Neutrophil (primary cell): ENCODE measurements at regions not wholly inside any gene's neighbourhood (a gene's known extent, or its start where the extent isn't known, plus 50 kb on each side); places are given as distances from the start of the nearest gene placed in this dataset.
"Not testable (repeated sequence)": the region's sequence is repeated elsewhere in the genome, so short reads cannot be mapped to it uniquely, and the experiment has no call there.

Experiments
- H3K27ac ChIP-seq: fragments of 200-600 bp; sonication (generic); 2 replicates; pipeline ENCODE4 v1.5.1; 2016; ENCODE audit warnings: mild to moderate bottlenecking, moderate library complexity
- H3K27me3 ChIP-seq: fragments of 200-600 bp; sonication (generic); 2 replicates; pipeline ENCODE4 v1.6.0; 2016; ENCODE audit warnings: mild to moderate bottlenecking
- H3K36me3 ChIP-seq: fragments of 200-600 bp; sonication (generic); 2 replicates; pipeline ENCODE4 v1.5.1; 2017
- H3K4me1 ChIP-seq, 2 experiments: fragments of 200-600 bp in 1 of 2; sonication (generic) in 1 of 2; 1 replicate in 1 of 2; 2 replicates in 1 of 2; pipeline versions ENCODE4 v1.5.1 to v1.6.1; 2013 to 2016; ENCODE audit warnings: low read depth in 1 of 2, low read length in 1 of 2, mild to moderate bottlenecking in 1 of 2, moderate library complexity in 1 of 2; ENCODE audit not compliant: control insufficient read depth in 1 of 2, insufficient read depth in 1 of 2
- H3K4me3 ChIP-seq, 2 experiments: fragments of 200-600 bp in 1 of 2; sonication (generic) in 1 of 2; 1 replicate in 1 of 2; 2 replicates in 1 of 2; pipeline ENCODE4 v1.5.1; 2013 to 2016; ENCODE audit warnings: low read depth in 1 of 2, low read length in 1 of 2, mild to moderate bottlenecking in 1 of 2, moderate library complexity in 1 of 2
- H3K9me3 ChIP-seq: fragments of 200-600 bp; sonication (generic); 2 replicates; pipeline ENCODE4 v1.5.1; 2016
- CTCF ChIP-seq: fragments of 200-600 bp; sonication (generic); IDR thresholded peaks from 2 replicates; pipeline ENCODE4 v1.5.1; 2016; ENCODE audit warnings: antibody characterized with exemption

GRCh38 chr7:66454600-66455225, 174.0 kb upstream of the KCTD7 start:
- H3K27me3 ChIP-seq = no peaks in the 10 kb centered on the region
- peak overlapping the region; percentile 78 for H3K27ac ChIP-seq

GRCh38 chr7:66455432-66455831, 173.2 kb upstream of the KCTD7 start:
- not testable (repeated sequence) for H3K36me3 ChIP-seq, H3K9me3 ChIP-seq, H3K27me3 ChIP-seq
- H3K4me3 ChIP-seq = peak overlapping the region in 1 of 2 experiments; percentile 19
- H3K4me1 ChIP-seq = peaks cover 15% of the 10 kb centered on the region in 2 experiments
- H3K27ac ChIP-seq = peak overlapping the region; percentile 78

More at GRCh38 chr7:66454600-66455225, 174.0 kb upstream of the KCTD7 start:
- TF ChIP-seq CTCF = no peak
- peaks cover 15% of the 10 kb centered on the region in 2 experiments for H3K4me1 ChIP-seq
- H3K9me3 ChIP-seq = no peaks in the 10 kb centered on the region
- H3K36me3 ChIP-seq = no peaks in the 10 kb centered on the region
- H3K4me3 ChIP-seq = peak overlapping the region; percentile 1 to 19

- not testable (repeated sequence) for H3K9me3 ChIP-seq, H3K4me3 ChIP-seq, H3K36me3 ChIP-seq, H3K27me3 ChIP-seq, H3K27ac ChIP-seq
- H3K4me1 ChIP-seq = peaks cover 15% of the 10 kb centered on the region in 2 experiments
Measured at GRCh38 chr7:66456431-66456830, 172.2 kb upstream of the KCTD7 start.

- H3K9me3 ChIP-seq, H3K36me3 ChIP-seq, H3K4me3 ChIP-seq, H3K27ac ChIP-seq, H3K27me3 ChIP-seq: not testable (repeated sequence)
- H3K4me1 ChIP-seq = peaks cover 15% of the 10 kb centered on the region in 2 experiments
Measured at GRCh38 chr7:66458991-66459390, 169.7 kb upstream of the KCTD7 start.

GRCh38 chr7:66459783-66460413, 168.8 kb upstream of the KCTD7 start:
- not testable (repeated sequence) for H3K4me1 ChIP-seq, H3K27ac ChIP-seq, H3K27me3 ChIP-seq, H3K9me3 ChIP-seq, H3K36me3 ChIP-seq, H3K4me3 ChIP-seq

GRCh38 chr7:66460921-66461361, 167.7 kb upstream of the KCTD7 start:
- no peak for TF ChIP-seq CTCF
- H3K36me3 ChIP-seq = no peaks in the 10 kb centered on the region
- no peaks in the 10 kb centered on the region for H3K27me3 ChIP-seq
- peaks cover 0 to 3% of the 10 kb centered on the region in 2 experiments for H3K4me1 ChIP-seq
- H3K27ac ChIP-seq = no peak overlapping the region
- no peak overlapping the region for H3K4me3 ChIP-seq
- H3K9me3 ChIP-seq = no peaks in the 10 kb centered on the region

GRCh38 chr7:66461397-66461796, 167.3 kb upstream of the KCTD7 start:
- H3K4me3 ChIP-seq, H3K9me3 ChIP-seq, H3K27me3 ChIP-seq, H3K36me3 ChIP-seq, H3K4me1 ChIP-seq, H3K27ac ChIP-seq: not testable (repeated sequence)

- not testable (repeated sequence) for H3K36me3 ChIP-seq, H3K27me3 ChIP-seq, H3K4me3 ChIP-seq, H3K9me3 ChIP-seq, H3K4me1 ChIP-seq, H3K27ac ChIP-seq
Measured at GRCh38 chr7:66462831-66463230, 165.8 kb upstream of the KCTD7 start.
